ENCODE measurements at regions not wholly inside any gene's neighbourhood (a gene's known extent, or its start where the extent isn't known, plus 50 kb on each side); places are given as distances from the start of the nearest gene placed in this dataset.

DNA sequence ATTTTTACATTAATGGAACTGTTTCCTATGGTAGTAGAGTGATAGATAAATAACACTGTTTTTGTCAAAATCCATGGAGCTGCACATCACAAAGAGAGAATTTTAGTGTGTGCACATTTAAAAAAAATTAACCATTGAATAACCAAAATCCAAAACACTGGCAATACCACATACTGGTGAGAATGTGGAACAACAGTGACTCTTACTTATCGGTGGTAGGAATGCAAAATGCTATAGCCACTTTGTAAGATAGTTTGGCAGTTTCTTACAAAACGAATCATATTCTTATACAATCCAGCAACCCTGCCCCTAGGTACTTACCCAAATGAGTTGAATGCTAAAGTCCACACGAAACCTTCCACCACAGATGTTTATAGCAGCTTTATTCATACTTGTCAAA, 229.6 kb upstream of the GPR101 start:
- DNase-seq = no peak
- Histone ChIP-seq H3K27ac (no peak overlapping the region), H3K27me3 (no peaks in the 10 kb centered on the region), H3K4me3 (no peak overlapping the region), H3K9me3 (no peaks in the 10 kb centered on the region), H3K4me1 (no peaks in the 10 kb centered on the region), H3K9ac (ENCODE audit: low read depth in 2 of 2, low read length in 2 of 2) (no peak overlapping the region), H3K36me3 (no peaks in the 10 kb centered on the region)
- intact Hi-C loops (cut with DNase I) = no loop called here
- TF ChIP-seq, protein P1, sequence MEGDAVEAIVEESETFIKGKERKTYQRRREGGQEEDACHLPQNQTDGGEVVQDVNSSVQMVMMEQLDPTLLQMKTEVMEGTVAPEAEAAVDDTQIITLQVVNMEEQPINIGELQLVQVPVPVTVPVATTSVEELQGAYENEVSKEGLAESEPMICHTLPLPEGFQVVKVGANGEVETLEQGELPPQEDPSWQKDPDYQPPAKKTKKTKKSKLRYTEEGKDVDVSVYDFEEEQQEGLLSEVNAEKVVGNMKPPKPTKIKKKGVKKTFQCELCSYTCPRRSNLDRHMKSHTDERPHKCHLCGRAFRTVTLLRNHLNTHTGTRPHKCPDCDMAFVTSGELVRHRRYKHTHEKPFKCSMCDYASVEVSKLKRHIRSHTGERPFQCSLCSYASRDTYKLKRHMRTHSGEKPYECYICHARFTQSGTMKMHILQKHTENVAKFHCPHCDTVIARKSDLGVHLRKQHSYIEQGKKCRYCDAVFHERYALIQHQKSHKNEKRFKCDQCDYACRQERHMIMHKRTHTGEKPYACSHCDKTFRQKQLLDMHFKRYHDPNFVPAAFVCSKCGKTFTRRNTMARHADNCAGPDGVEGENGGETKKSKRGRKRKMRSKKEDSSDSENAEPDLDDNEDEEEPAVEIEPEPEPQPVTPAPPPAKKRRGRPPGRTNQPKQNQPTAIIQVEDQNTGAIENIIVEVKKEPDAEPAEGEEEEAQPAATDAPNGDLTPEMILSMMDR (IDR thresholded peaks at IDR 0.05) = no peak

DNA sequence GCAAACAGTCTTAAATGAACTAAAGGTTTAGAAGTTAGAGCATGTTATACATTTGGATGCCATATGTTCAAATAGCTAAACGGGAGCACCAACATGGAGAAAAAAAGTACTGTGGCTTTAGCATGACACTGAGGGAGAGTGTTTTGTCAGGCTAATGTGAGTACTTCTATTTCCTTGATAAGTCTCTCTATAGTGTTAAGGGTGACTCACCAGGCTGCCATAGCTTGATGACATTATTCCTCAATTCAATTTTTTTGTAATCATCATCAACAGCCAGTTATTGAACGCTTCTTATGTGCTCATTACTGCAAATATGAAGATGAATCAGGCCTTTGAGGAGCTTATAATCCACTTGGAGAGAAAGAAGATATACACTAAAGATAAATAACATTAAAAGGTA, 211.4 kb upstream of the GPR101 start:
- no peak overlapping the region for H3K9ac ChIP-seq (ENCODE audit: low read depth in 2 of 2, low read length in 2 of 2)
- TF ChIP-seq, protein P1 (IDR thresholded peaks at IDR 0.05) = no peak
- no peaks in the 10 kb centered on the region for H3K4me1 ChIP-seq
- DNase-seq = no peak
- H3K4me3 ChIP-seq = no peak overlapping the region
- no peaks in the 10 kb centered on the region for H3K36me3 ChIP-seq
- H3K27me3 ChIP-seq = no peaks in the 10 kb centered on the region
- intact Hi-C loops (cut with DNase I) = no loop called here
- no peak overlapping the region for H3K27ac ChIP-seq
- no peaks in the 10 kb centered on the region for H3K9me3 ChIP-seq

DNA sequence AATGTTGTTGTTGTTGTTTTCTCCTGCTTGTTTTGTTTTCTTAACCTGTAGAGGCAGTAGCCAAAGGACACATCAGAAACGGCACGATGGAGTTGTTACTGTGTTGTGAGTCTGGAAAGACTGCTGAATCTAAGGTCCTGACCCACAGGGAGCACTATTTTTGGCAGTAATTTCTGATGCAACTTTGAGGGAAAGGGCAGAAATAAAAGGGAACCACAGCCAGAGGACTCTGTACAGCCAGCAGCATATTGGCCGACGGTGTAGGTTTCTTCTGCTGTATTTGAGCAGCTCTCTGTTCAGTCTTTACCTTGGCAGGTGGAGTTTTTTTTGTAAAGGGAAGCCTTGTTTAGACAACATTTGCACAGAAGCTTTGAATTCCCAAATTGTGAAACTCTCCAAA, 203.0 kb upstream of the GPR101 start:
- intact Hi-C loops (cut with DNase I) = no loop called here
- Histone ChIP-seq H3K27me3 (no peaks in the 10 kb centered on the region), H3K9me3 (no peaks in the 10 kb centered on the region), H3K4me1 (no peaks in the 10 kb centered on the region), H3K27ac (no peak overlapping the region), H3K9ac (ENCODE audit: low read depth in 2 of 2, low read length in 2 of 2) (no peak overlapping the region), H3K4me3 (no peak overlapping the region), H3K36me3 (no peaks in the 10 kb centered on the region)
- DNase-seq = no peak
- TF ChIP-seq, protein P1 (IDR thresholded peaks at IDR 0.05) = no peak

DNA sequence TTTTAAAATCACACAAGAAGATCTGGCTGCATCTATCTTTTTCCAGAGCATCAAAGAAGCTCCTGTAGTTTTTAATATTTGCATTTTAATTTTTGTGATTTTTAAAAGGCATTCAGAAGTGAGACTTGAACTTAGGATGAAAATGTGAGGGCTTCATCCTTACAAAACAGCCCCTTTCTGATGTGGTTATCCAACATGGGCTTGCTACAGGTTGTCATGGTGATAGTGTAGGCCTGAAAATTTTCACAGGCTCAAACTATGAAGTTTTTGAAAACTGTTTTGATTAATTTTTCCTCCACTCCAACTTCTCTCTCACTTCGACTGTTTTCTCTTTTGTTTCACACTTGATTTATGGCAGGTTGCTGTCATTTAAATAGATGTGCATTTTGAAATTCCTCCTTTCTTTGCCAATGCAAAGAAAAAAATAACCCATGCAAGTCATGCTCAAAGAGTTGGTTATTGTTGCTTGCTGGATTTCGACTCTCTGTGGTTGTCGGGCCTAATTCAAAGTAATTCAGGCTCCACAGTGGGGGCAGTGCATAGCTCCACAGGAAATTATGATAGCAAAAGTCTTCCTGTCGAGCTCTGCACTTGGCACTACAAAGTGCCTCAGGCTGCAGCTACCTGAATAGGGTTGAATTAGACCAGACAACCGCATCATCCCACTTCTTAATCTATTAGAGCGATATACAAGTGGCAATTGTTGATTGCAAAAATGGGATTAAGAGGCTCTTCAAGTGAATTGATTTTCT, 201.0 kb upstream of the GPR101 start:
- TF ChIP-seq, protein P1 (IDR thresholded peaks at IDR 0.05) = no peak
- H3K9me3 ChIP-seq = no peaks in the 10 kb centered on the region
- H3K36me3 ChIP-seq = no peaks in the 10 kb centered on the region
- H3K4me1 ChIP-seq = no peaks in the 10 kb centered on the region
- intact Hi-C loops (cut with DNase I) = no loop called here
- H3K27me3 ChIP-seq = no peaks in the 10 kb centered on the region
- H3K9ac ChIP-seq (ENCODE audit: low read depth in 2 of 2, low read length in 2 of 2) = no peak overlapping the region
- no peak overlapping the region for H3K4me3 ChIP-seq
- no peak overlapping the region for H3K27ac ChIP-seq
- DNase-seq = no peak

DNA sequence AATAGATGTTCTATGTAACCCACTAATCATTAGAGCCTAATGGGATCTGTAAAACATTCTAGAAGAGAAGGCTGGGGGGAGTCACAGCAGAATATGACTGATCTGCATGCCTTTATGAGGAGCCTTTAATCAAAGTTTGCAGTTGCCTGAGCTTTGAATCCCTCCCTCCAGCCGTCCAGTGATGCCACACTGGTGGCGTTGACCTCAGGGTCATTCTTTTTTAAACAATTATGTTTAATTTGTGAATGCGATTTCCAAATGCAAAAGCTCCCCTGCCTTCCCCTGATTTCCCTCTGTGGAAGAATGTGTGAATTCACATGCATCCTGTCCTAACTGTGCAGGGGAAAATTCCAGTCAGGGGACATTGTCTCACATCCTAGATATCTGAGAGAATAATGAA, 199.7 kb upstream of the GPR101 start:
- DNase-seq = no peak
- Histone ChIP-seq H3K36me3 (no peaks in the 10 kb centered on the region), H3K9me3 (no peaks in the 10 kb centered on the region), H3K4me3 (no peak overlapping the region), H3K4me1 (no peaks in the 10 kb centered on the region), H3K9ac (ENCODE audit: low read depth in 2 of 2, low read length in 2 of 2) (no peak overlapping the region), H3K27me3 (no peaks in the 10 kb centered on the region), H3K27ac (no peak overlapping the region)
- intact Hi-C loops (cut with DNase I) = no loop called here
- TF ChIP-seq, protein P1 (IDR thresholded peaks at IDR 0.05) = no peak

Data from colonic mucosa (tissue), 4 donors.